ENCODE measurements at regions not wholly inside any gene's neighbourhood (a gene's known extent, or its start where the extent isn't known, plus 50 kb on each side); places are given as distances from the start of the nearest gene placed in this dataset.

GRCh38 chr12:107845226-107845979, 70.9 kb downstream of the ASCL4 start:
- H3K4me3 ChIP-seq (ENCODE audit: control insufficient read depth, low read depth, low read length): no peak overlapping the region
- no peak for DNase-seq (ENCODE audit: low read depth)

GRCh38 chr12:107845980-107846659, 71.6 kb downstream of the ASCL4 start:
- no peak for DNase-seq (ENCODE audit: low read depth)
- no peak overlapping the region for H3K4me3 ChIP-seq (ENCODE audit: control insufficient read depth, low read depth, low read length)
- no peak for TF ChIP-seq CTCF (IDR thresholded peaks at IDR 0.05; ENCODE audit: control insufficient read depth, insufficient read depth, low read depth, low read length, missing control alignments)

More at GRCh38 chr12:107845226-107845979, 70.9 kb downstream of the ASCL4 start:
- no peak for TF ChIP-seq CTCF (IDR thresholded peaks at IDR 0.05; ENCODE audit: control insufficient read depth, insufficient read depth, low read depth, low read length, missing control alignments)

GRCh38 chr12:107847430-107847829, 72.9 kb downstream of the ASCL4 start:
- no peak for TF ChIP-seq CTCF (IDR thresholded peaks at IDR 0.05; ENCODE audit: control insufficient read depth, insufficient read depth, low read depth, low read length, missing control alignments)
- no peak overlapping the region for H3K4me3 ChIP-seq (ENCODE audit: control insufficient read depth, low read depth, low read length)
- no peak for DNase-seq (ENCODE audit: low read depth)

- TF ChIP-seq CTCF (IDR thresholded peaks at IDR 0.05; ENCODE audit: control insufficient read depth, insufficient read depth, low read depth, low read length, missing control alignments): no peak
- DNase-seq (ENCODE audit: low read depth): no peak
- no peak overlapping the region for H3K4me3 ChIP-seq (ENCODE audit: control insufficient read depth, low read depth, low read length)
Observed at GRCh38 chr12:107847830-107848229, 73.3 kb downstream of the ASCL4 start.

- DNase-seq (ENCODE audit: low read depth): no peak
- H3K4me3 ChIP-seq (ENCODE audit: control insufficient read depth, low read depth, low read length): no peak overlapping the region
- TF ChIP-seq CTCF (IDR thresholded peaks at IDR 0.05; ENCODE audit: control insufficient read depth, insufficient read depth, low read depth, low read length, missing control alignments): no peak
Observed at GRCh38 chr12:107853479-107853878, 79.0 kb downstream of the ASCL4 start.

GRCh38 chr12:107855471-107855870, 81.0 kb downstream of the ASCL4 start:
- no peak for DNase-seq (ENCODE audit: low read depth)
- no peak overlapping the region for H3K4me3 ChIP-seq (ENCODE audit: control insufficient read depth, low read depth, low read length)
- no peak for TF ChIP-seq CTCF (IDR thresholded peaks at IDR 0.05; ENCODE audit: control insufficient read depth, insufficient read depth, low read depth, low read length, missing control alignments)
